IMR-90 (cell line): ENCODE measurements at regions not wholly inside any gene's neighbourhood (a gene's known extent, or its start where the extent isn't known, plus 50 kb on each side); places are given as distances from the start of the nearest gene placed in this dataset.

Source experiments
- ATAC-seq: fragments of 200-7000 bp; cut with Tn5 transposase; 2 replicates; pipeline ENCODE4 v1.9.1; 2020; ENCODE audit warnings: low read depth, mild to moderate bottlenecking, moderate library complexity
- BruUV-seq: library from RNA; stranded (reverse); fragments of 400-500 nt; replicated peaks from 2 replicates; lab custom pipeline; 2021; lab: Mats Ljungman, UMichigan
- CTCF ChIA-PET: fragments of 300-600 bp; formaldehyde crosslinking; extraction: SDS; loops from one replicate; lab custom pipeline; 2021; ENCODE audit warnings: antibody characterized with exemption; lab: Yijun Ruan, JAX
- POLR2A ChIA-PET: fragments of 300-600 bp; sonication (Branson Sonifier 250); formaldehyde crosslinking; loops from one replicate; lab custom pipeline; 2022; ENCODE audit warnings: antibody characterized with exemption; ENCODE audit not compliant: unreplicated experiment; lab: Charles Lee
- DNase-seq: peaks from one replicate; pipeline ENCODE4 v3.0.0; 2013
- H2AFZ ChIP-seq: replicated peaks from 2 replicates; pipeline ENCODE3; 2013; ENCODE audit warnings: low read length, mild to moderate bottlenecking; ENCODE audit not compliant: poor library complexity
- H2AK5ac ChIP-seq: 2 replicates; pipeline ENCODE4 v1.6.1; 2013; ENCODE audit warnings: low read depth, low read length, inconsistent platforms
- H2AK9ac ChIP-seq: replicated peaks from 2 replicates; pipeline ENCODE3; 2013; ENCODE audit warnings: mild to moderate bottlenecking, low read depth, low read length, moderate library complexity; ENCODE audit not compliant: poor library complexity
- H2BK120ac ChIP-seq: 2 replicates; pipeline ENCODE4 v1.6.1; 2013; ENCODE audit warnings: low read depth, low read length, inconsistent platforms
- H2BK15ac ChIP-seq: 3 replicates; pipeline ENCODE4 v1.6.1; 2013; ENCODE audit warnings: low read depth, low read length, inconsistent platforms
- H2BK20ac ChIP-seq: 2 replicates; pipeline ENCODE4 v1.6.1; 2013; ENCODE audit warnings: low read depth, mild to moderate bottlenecking, inconsistent platforms, low read length, moderate library complexity
- H2BK5ac ChIP-seq: 2 replicates; pipeline ENCODE4 v1.6.1; 2013; ENCODE audit warnings: mild to moderate bottlenecking, low read depth, low read length, inconsistent platforms; ENCODE audit not compliant: poor library complexity, severe bottlenecking
- H3K14ac ChIP-seq: replicated peaks from 2 replicates; pipeline ENCODE4 v1.6.1; 2013; ENCODE audit warnings: low read depth, low read length, inconsistent platforms
- H3K18ac ChIP-seq: 2 replicates; pipeline ENCODE4 v1.6.1; 2013; ENCODE audit warnings: low read depth, low read length, control low read depth
- H3K23ac ChIP-seq: 2 replicates; pipeline ENCODE4 v1.6.1; 2013; ENCODE audit warnings: low read depth, low read length, inconsistent platforms
- H3K27ac ChIP-seq: 2 replicates; pipeline ENCODE4 v1.5.1; 2013; ENCODE audit warnings: mild to moderate bottlenecking, control low read depth, low read length; ENCODE audit not compliant: insufficient read depth
- H3K27me3 ChIP-seq: 2 replicates; pipeline ENCODE4 v1.6.1; 2013; ENCODE audit warnings: low read length; ENCODE audit not compliant: control insufficient read depth, insufficient read depth
- H3K36me3 ChIP-seq: 2 replicates; pipeline ENCODE4 v1.6.1; 2013; ENCODE audit warnings: low read length, mixed read lengths; ENCODE audit not compliant: control insufficient read depth, insufficient read depth
- H3K4ac ChIP-seq: 2 replicates; pipeline ENCODE4 v1.6.1; 2013; ENCODE audit warnings: low read depth, low read length, inconsistent platforms
- H3K4me1 ChIP-seq: 2 replicates; pipeline ENCODE4 v1.6.1; 2013; ENCODE audit warnings: low read length, mixed read lengths; ENCODE audit not compliant: control insufficient read depth, insufficient read depth
- H3K4me2 ChIP-seq: 2 replicates; pipeline ENCODE4 v1.6.1; 2013; ENCODE audit warnings: low read depth, mild to moderate bottlenecking, control low read depth, low read length, moderate library complexity
- H3K4me3 ChIP-seq: 2 replicates; pipeline ENCODE4 v1.5.1; 2013; ENCODE audit warnings: low read depth, mild to moderate bottlenecking, control low read depth, low read length, moderate library complexity; ENCODE audit not compliant: insufficient read depth
- H3K56ac ChIP-seq: 2 replicates; pipeline ENCODE4 v1.6.1; 2013; ENCODE audit warnings: low read length, inconsistent platforms; ENCODE audit not compliant: insufficient read depth; ENCODE audit errors: extremely low read depth
- H3K79me1 ChIP-seq, 2 experiments: 2 replicates each; pipeline ENCODE4 v1.6.1; 2013; ENCODE audit warnings: low read length in 2 of 2, inconsistent platforms in 1 of 2, low read depth in 1 of 2
- H3K9ac ChIP-seq: 2 replicates; pipeline ENCODE4 v1.6.1; 2013; ENCODE audit warnings: low read depth, low read length, control low read depth
- H3K9me1 ChIP-seq: 2 replicates; pipeline ENCODE4 v1.6.1; 2013; ENCODE audit warnings: low read length, inconsistent platforms; ENCODE audit not compliant: insufficient read depth
- H3K9me3 ChIP-seq: 2 replicates; pipeline ENCODE4 v1.6.1; 2013; ENCODE audit warnings: low read length; ENCODE audit not compliant: control insufficient read depth, insufficient read depth
- H4K20me1 ChIP-seq: 2 replicates; pipeline ENCODE4 v1.6.1; 2013; ENCODE audit warnings: low read length, inconsistent platforms; ENCODE audit not compliant: insufficient read depth
- H4K5ac ChIP-seq: 2 replicates; pipeline ENCODE4 v1.6.1; 2013; ENCODE audit warnings: mild to moderate bottlenecking, low read depth, low read length, control low read depth
- H4K8ac ChIP-seq, 2 experiments: 2 replicates each; pipeline ENCODE4 v1.6.1; 2013; ENCODE audit warnings: low read depth in 2 of 2, low read length in 2 of 2, control low read depth in 1 of 2, inconsistent platforms in 1 of 2
- H4K91ac ChIP-seq: 2 replicates; pipeline ENCODE4 v1.6.1; 2013; ENCODE audit warnings: low read depth, low read length, inconsistent platforms; ENCODE audit not compliant: insufficient read depth
- BHLHE40 ChIP-seq: fragments of 150-350 bp; IDR thresholded peaks from 2 replicates; pipeline ENCODE4 v1.6.1; 2016; ENCODE audit warnings: mild to moderate bottlenecking, low read depth, low read length
- CHD1 ChIP-seq: IDR thresholded peaks from 2 replicates; pipeline ENCODE4 v1.6.1; 2012; ENCODE audit warnings: low read depth, low read length, improper control_type of control experiment
- FOS ChIP-seq: fragments of 150-350 bp; IDR thresholded peaks from 2 replicates; pipeline ENCODE4 v1.6.1; 2016; ENCODE audit warnings: low read depth, low read length
- NFE2L2 ChIP-seq: fragments of 150-350 bp; IDR thresholded peaks from 2 replicates; pipeline ENCODE4 v1.6.1; 2016; ENCODE audit warnings: low read depth, mild to moderate bottlenecking, low read length
- RAD21 ChIP-seq: IDR thresholded peaks from 2 replicates; pipeline ENCODE4 v1.6.1; 2012; ENCODE audit warnings: low read length, improper control_type of control experiment
- WGBS, 2 experiments: methylation state at CpG; one replicate each; pipeline versions ENCODE4 v1.1.5 to v1.1.7; 2013; ENCODE audit warnings: missing lambda C conversion rate in 2 of 2; ENCODE audit not compliant: insufficient read length in 1 of 2; ENCODE audit errors: extremely low coverage in 2 of 2; 5-methylcytosine and 5-hydroxymethylcytosine counted together
- dilution Hi-C: fragments of 300-500 bp; cut with HindIII; formaldehyde crosslinking; loops from one replicate; pipeline ENCODE4 v1.14.3; 2018; ENCODE audit warnings: low sequenced_read_pairs; ENCODE audit not compliant: unreplicated experiment
- in situ Hi-C: fragments of 300-500 bp; cut with MboI; formaldehyde crosslinking; loops from 3 replicates; pipeline ENCODE4 v1.14.3; 2019; ENCODE audit warnings: low sequenced_read_pairs, inconsistent platforms, mixed read lengths
- intact Hi-C: fragments of 100-400 bp; cut with micrococcal nuclease; formaldehyde crosslinking; loops from 2 replicates; pipeline ENCODE4 v1.10.0; 2022

- H3K14ac ChIP-seq: no peak overlapping the region
- H3K23ac ChIP-seq: no peak overlapping the region
- H2AK5ac ChIP-seq: no peak overlapping the region
- WGBS, 2 experiments: 100% methylated on average over 3 of the region's 12 CpGs; no CpG with 5 or more reads in 1 of the 2 experiments
- CTCF ChIA-PET: interaction anchor here (0.6 to 1.0 kb wide), 2 partner anchors 10 to 94 kb away, joined by 3 to 8 read pairs; no protein-coding TSS in a partner anchor
- intact Hi-C loops: loop anchor here (2.0 kb wide), 3 partner anchors 150 to 1010 kb away; no protein-coding TSS in a partner anchor
- no peak overlapping the region for H4K5ac ChIP-seq
- no peaks in the 10 kb centered on the region for H3K9me1 ChIP-seq
- H3K36me3 ChIP-seq: no peaks in the 10 kb centered on the region
- no peak overlapping the region for H4K8ac ChIP-seq
- no peak for TF ChIP-seq BHLHE40
- no peak for TF ChIP-seq CHD1
- no peak for TF ChIP-seq FOS
- no peak for TF ChIP-seq RAD21
- no peak for TF ChIP-seq NFE2L2
- no peak overlapping the region for H2BK5ac ChIP-seq
- H3K56ac ChIP-seq: no peak overlapping the region
- H2AFZ ChIP-seq: peak overlapping the region; percentile 86
- H2BK15ac ChIP-seq: no peak overlapping the region
- no peaks in the 10 kb centered on the region; the same call in 1 of the 2 replicates for H3K27me3 ChIP-seq
- no TSS peak for BruUV-seq
- no peak overlapping the region for H3K4me2 ChIP-seq
- DNase-seq (no peak), ATAC-seq (no peak)
- H2BK120ac ChIP-seq: no peak overlapping the region
- H3K9me3 ChIP-seq: no peaks in the 10 kb centered on the region
- no peak overlapping the region for H2AK9ac ChIP-seq
- H3K9ac ChIP-seq: no peak overlapping the region
- no peak overlapping the region for H4K91ac ChIP-seq
- no peak overlapping the region for H2BK20ac ChIP-seq
- in situ Hi-C loops: no loop called here
- POLR2A ChIA-PET: no interaction called here
- H3K79me1 ChIP-seq: no peaks in the 10 kb centered on the region
- dilution Hi-C loops: no loop called here
- H3K4me1 ChIP-seq: no peaks in the 10 kb centered on the region
- H4K20me1 ChIP-seq: no peaks in the 10 kb centered on the region
- no peak overlapping the region for H3K4me3 ChIP-seq
- no peak overlapping the region for H3K18ac ChIP-seq
- H3K4ac ChIP-seq: no peak overlapping the region
- no peak overlapping the region for H3K27ac ChIP-seq
These were observed 462.3 kb downstream of the PTPRU start for GRCh38 chr1:29698626-29699025.
